HG02852 (cell line): ENCODE measurements at regions not wholly inside any gene's neighbourhood (a gene's known extent, or its start where the extent isn't known, plus 50 kb on each side); places are given as distances from the start of the nearest gene placed in this dataset.
"Not testable (repeated sequence)": the region's sequence is repeated elsewhere in the genome, so short reads cannot be mapped to it uniquely, and the experiment has no call there.

Source experiments
- ATAC-seq: cut with Tn5 transposase; IDR thresholded peaks from one replicate; pipeline ENCODE4 v1.9.1; 2021; ENCODE audit warnings: mild to moderate bottlenecking, moderate library complexity; ENCODE audit not compliant: unreplicated experiment

GRCh38 chr12:131353376-131353775 lies 357.5 kb upstream of the SFSWAP start:
- ATAC-seq: no peak

- no peak for ATAC-seq
Measured at GRCh38 chr12:131353826-131354225, 357.1 kb upstream of the SFSWAP start.

- no peak for ATAC-seq
Measured at GRCh38 chr12:131355361-131356245, 355.3 kb upstream of the SFSWAP start.

- ATAC-seq: no peak
Measured at GRCh38 chr12:131356485-131357184, 354.3 kb upstream of the SFSWAP start.

- no peak for ATAC-seq
Measured at GRCh38 chr12:131357185-131357747, 353.6 kb upstream of the SFSWAP start.

- ATAC-seq: no peak
Measured at GRCh38 chr12:131357920-131358319, 353.0 kb upstream of the SFSWAP start.

- no peak for ATAC-seq
Measured at GRCh38 chr12:131362291-131363211, 348.3 kb upstream of the SFSWAP start.

- ATAC-seq: no peak
Measured at GRCh38 chr12:131363393-131363792, 347.5 kb upstream of the SFSWAP start.

GRCh38 chr12:131363841-131364495 lies 346.9 kb upstream of the SFSWAP start:
- no peak for ATAC-seq

- no peak for ATAC-seq
Measured at GRCh38 chr12:131364903-131365820, 345.7 kb upstream of the SFSWAP start.

- no peak for ATAC-seq
Measured at GRCh38 chr12:131365821-131366260, 345.0 kb upstream of the SFSWAP start.

- no peak for ATAC-seq
Measured at GRCh38 chr12:131366261-131366871, 344.5 kb upstream of the SFSWAP start.

GRCh38 chr12:131367067-131367982 lies 343.6 kb upstream of the SFSWAP start:
- not testable (repeated sequence) for ATAC-seq

GRCh38 chr12:131367983-131368667 lies 342.8 kb upstream of the SFSWAP start:
- ATAC-seq: no peak

GRCh38 chr12:131368668-131369071 lies 342.2 kb upstream of the SFSWAP start:
- ATAC-seq: no peak

- no peak for ATAC-seq
Measured at GRCh38 chr12:131369094-131369845, 341.6 kb upstream of the SFSWAP start.
